ENCODE measurements at regions not wholly inside any gene's neighbourhood (a gene's known extent, or its start where the extent isn't known, plus 50 kb on each side); places are given as distances from the start of the nearest gene placed in this dataset.

GRCh38 chr5:147145328-147145727, 89.5 kb upstream of the STK32A start:
- CTCF ChIA-PET: no interaction called here

GRCh38 chr5:147148715-147149114, 86.1 kb upstream of the STK32A start:
- intact Hi-C loops (cut with micrococcal nuclease): no loop called here
- ChIA-PET POLR2A (no interaction called here), RAD21 (ENCODE audit: low non-redundant PET in 1 of 2, low total read pairs in 2 of 2, uncharacterized antibody in 2 of 2, unreplicated experiment in 2 of 2) (no interaction called here), CTCF (no interaction called here)
- H4K20me1 ChIP-seq (ENCODE audit: insufficient read depth): no peaks in the 10 kb centered on the region
- no peaks in the 10 kb centered on the region for H3K4me1 ChIP-seq (ENCODE audit: control insufficient read depth in 1 of 2, insufficient read depth in 2 of 2, low read length in 2 of 2)
- no peak overlapping the region for H3K9ac ChIP-seq (ENCODE audit: low read length)
- no peaks in the 10 kb centered on the region for H3K9me2 ChIP-seq (ENCODE audit: insufficient read depth)
- no peaks in the 10 kb centered on the region for H3K9me3 ChIP-seq (ENCODE audit: control insufficient read depth in 1 of 2, insufficient read depth in 1 of 2, low read depth in 1 of 2, low read length in 2 of 2)
- H3K4me3 ChIP-seq (replicated peaks in 1 of 2; ENCODE audit: low read depth in 1 of 2, low read length in 2 of 2): no peak overlapping the region
- DNase-seq (ENCODE audit: low read depth, low spot score): no peak
- no peak overlapping the region for H3K27ac ChIP-seq (ENCODE audit: low read depth, low read length)
- no peaks in the 10 kb centered on the region for H3K27me3 ChIP-seq (ENCODE audit: insufficient read depth, low read length)
- no TSS peak for BruUV-seq (replicated peaks)
- TF ChIP-seq ZNF274 (IDR thresholded peaks at IDR 0.05; ENCODE audit: low read depth, low read length) (no peak), ZFX (IDR thresholded peaks at IDR 0.05) (no peak), POLR2A (IDR thresholded peaks at IDR 0.05; ENCODE audit: borderline replicate concordance, extremely low read depth, insufficient read depth, insufficient read length) (no peak), ELF1 (IDR thresholded peaks at IDR 0.05; ENCODE audit: borderline replicate concordance, low read depth) (no peak), YY1 (IDR thresholded peaks at IDR 0.05; ENCODE audit: extremely low read depth, insufficient replicate concordance, low read depth, low read length) (no peak), EZH2 (IDR thresholded peaks at IDR 0.05) (no peak), RAD21 (IDR thresholded peaks at IDR 0.05; ENCODE audit: low read depth) (no peak), CBX3 (IDR thresholded peaks at IDR 0.05; ENCODE audit: low read depth) (no peak), SP1 (IDR thresholded peaks at IDR 0.05; ENCODE audit: low read depth) (no peak), TCF7L2 (IDR thresholded peaks at IDR 0.05; ENCODE audit: borderline replicate concordance, extremely low read depth, insufficient read depth, insufficient read length) (no peak), CEBPB (IDR thresholded peaks at IDR 0.05; ENCODE audit: low read depth) (no peak), EZH2phosphoT487 (IDR thresholded peaks at IDR 0.05; ENCODE audit: borderline replicate concordance) (no peak), FOSL1 (IDR thresholded peaks at IDR 0.05; ENCODE audit: low read depth) (no peak)
- TF ChIP-seq, protein P1, sequence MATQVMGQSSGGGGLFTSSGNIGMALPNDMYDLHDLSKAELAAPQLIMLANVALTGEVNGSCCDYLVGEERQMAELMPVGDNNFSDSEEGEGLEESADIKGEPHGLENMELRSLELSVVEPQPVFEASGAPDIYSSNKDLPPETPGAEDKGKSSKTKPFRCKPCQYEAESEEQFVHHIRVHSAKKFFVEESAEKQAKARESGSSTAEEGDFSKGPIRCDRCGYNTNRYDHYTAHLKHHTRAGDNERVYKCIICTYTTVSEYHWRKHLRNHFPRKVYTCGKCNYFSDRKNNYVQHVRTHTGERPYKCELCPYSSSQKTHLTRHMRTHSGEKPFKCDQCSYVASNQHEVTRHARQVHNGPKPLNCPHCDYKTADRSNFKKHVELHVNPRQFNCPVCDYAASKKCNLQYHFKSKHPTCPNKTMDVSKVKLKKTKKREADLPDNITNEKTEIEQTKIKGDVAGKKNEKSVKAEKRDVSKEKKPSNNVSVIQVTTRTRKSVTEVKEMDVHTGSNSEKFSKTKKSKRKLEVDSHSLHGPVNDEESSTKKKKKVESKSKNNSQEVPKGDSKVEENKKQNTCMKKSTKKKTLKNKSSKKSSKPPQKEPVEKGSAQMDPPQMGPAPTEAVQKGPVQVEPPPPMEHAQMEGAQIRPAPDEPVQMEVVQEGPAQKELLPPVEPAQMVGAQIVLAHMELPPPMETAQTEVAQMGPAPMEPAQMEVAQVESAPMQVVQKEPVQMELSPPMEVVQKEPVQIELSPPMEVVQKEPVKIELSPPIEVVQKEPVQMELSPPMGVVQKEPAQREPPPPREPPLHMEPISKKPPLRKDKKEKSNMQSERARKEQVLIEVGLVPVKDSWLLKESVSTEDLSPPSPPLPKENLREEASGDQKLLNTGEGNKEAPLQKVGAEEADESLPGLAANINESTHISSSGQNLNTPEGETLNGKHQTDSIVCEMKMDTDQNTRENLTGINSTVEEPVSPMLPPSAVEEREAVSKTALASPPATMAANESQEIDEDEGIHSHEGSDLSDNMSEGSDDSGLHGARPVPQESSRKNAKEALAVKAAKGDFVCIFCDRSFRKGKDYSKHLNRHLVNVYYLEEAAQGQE (IDR thresholded peaks at IDR 0.05; ENCODE audit: low read depth): no peak
- no peaks in the 10 kb centered on the region for H3K36me3 ChIP-seq (ENCODE audit: control insufficient read depth in 1 of 2, insufficient read depth in 2 of 2, low read length in 2 of 2)
- no peak overlapping the region for H2AFZ ChIP-seq (ENCODE audit: low read depth, low read length, poor library complexity, severe bottlenecking)
- H3K4me2 ChIP-seq (ENCODE audit: low read length): no peak overlapping the region
- H3K79me2 ChIP-seq (ENCODE audit: insufficient read depth, low read length): no peaks in the 10 kb centered on the region
- ATAC-seq: no peak

More at GRCh38 chr5:147145328-147145727, 89.5 kb upstream of the STK32A start:
- no TSS peak for BruUV-seq (replicated peaks)
- ATAC-seq: no peak
- H3K9ac ChIP-seq (ENCODE audit: low read length): no peak overlapping the region
- RAD21 ChIA-PET (ENCODE audit: low non-redundant PET in 1 of 2, low total read pairs in 2 of 2, uncharacterized antibody in 2 of 2, unreplicated experiment in 2 of 2): no interaction called here
- H3K9me2 ChIP-seq (ENCODE audit: insufficient read depth): no peaks in the 10 kb centered on the region
- no peak overlapping the region for H3K4me3 ChIP-seq (replicated peaks in 1 of 2; ENCODE audit: low read depth in 1 of 2, low read length in 2 of 2)
- no peaks in the 10 kb centered on the region for H3K27me3 ChIP-seq (ENCODE audit: insufficient read depth, low read length)
- H3K9me3 ChIP-seq (ENCODE audit: control insufficient read depth in 1 of 2, insufficient read depth in 1 of 2, low read depth in 1 of 2, low read length in 2 of 2): no peaks in the 10 kb centered on the region
- no peak overlapping the region for H3K27ac ChIP-seq (ENCODE audit: low read depth, low read length)
- H3K4me1 ChIP-seq (ENCODE audit: control insufficient read depth in 1 of 2, insufficient read depth in 2 of 2, low read length in 2 of 2): no peaks in the 10 kb centered on the region
- intact Hi-C loops (cut with micrococcal nuclease): no loop called here
- no peak for DNase-seq (ENCODE audit: low read depth, low spot score)
- POLR2A ChIA-PET: no interaction called here
- H3K4me2 ChIP-seq (ENCODE audit: low read length): no peak overlapping the region
- H4K20me1 ChIP-seq (ENCODE audit: insufficient read depth): no peaks in the 10 kb centered on the region
- H3K36me3 ChIP-seq (ENCODE audit: control insufficient read depth in 1 of 2, insufficient read depth in 2 of 2, low read length in 2 of 2): no peaks in the 10 kb centered on the region
- TF ChIP-seq CEBPB (IDR thresholded peaks at IDR 0.05; ENCODE audit: low read depth) (no peak), ZFX (IDR thresholded peaks at IDR 0.05) (no peak), SP1 (IDR thresholded peaks at IDR 0.05; ENCODE audit: low read depth) (no peak)
- H2AFZ ChIP-seq (ENCODE audit: low read depth, low read length, poor library complexity, severe bottlenecking): no peak overlapping the region
- H3K79me2 ChIP-seq (ENCODE audit: insufficient read depth, low read length): no peaks in the 10 kb centered on the region
